Bronchial epithelial cell (primary cell): ENCODE measurements at regions not wholly inside any gene's neighbourhood (a gene's known extent, or its start where the extent isn't known, plus 50 kb on each side); places are given as distances from the start of the nearest gene placed in this dataset.

ENCODE experiments used
- DNase-seq: peaks from one replicate; pipeline ENCODE4 v3.0.0-alpha.2; 2010; ENCODE audit warnings: low read depth
- FAIRE-seq: peaks from 2 replicates; lab custom pipeline; 2011; peaks lifted over from hg19 to GRCh38; lab: Jason Lieb, UNC
- H3K27me3 ChIP-seq: 2 replicates; pipeline ENCODE4 v1.5.1; 2011; ENCODE audit warnings: low read length; ENCODE audit not compliant: control insufficient read depth, insufficient read depth
- H3K36me3 ChIP-seq: 2 replicates; pipeline ENCODE4 v1.5.1; 2011; ENCODE audit warnings: low read length; ENCODE audit not compliant: control insufficient read depth, insufficient read depth
- H3K4me3 ChIP-seq: 2 replicates; pipeline ENCODE4 v1.5.1; 2011; ENCODE audit warnings: mild to moderate bottlenecking, low read depth, low read length, control low read depth
- TF ChIP-seq, protein P1 (sequence below): IDR thresholded peaks from 2 replicates; pipeline ENCODE4 v1.5.1; 2011; ENCODE audit warnings: mild to moderate bottlenecking, moderate library complexity, low read length, control low read depth, inconsistent platforms; ENCODE audit not compliant: insufficient read depth, severe bottlenecking

DNA sequence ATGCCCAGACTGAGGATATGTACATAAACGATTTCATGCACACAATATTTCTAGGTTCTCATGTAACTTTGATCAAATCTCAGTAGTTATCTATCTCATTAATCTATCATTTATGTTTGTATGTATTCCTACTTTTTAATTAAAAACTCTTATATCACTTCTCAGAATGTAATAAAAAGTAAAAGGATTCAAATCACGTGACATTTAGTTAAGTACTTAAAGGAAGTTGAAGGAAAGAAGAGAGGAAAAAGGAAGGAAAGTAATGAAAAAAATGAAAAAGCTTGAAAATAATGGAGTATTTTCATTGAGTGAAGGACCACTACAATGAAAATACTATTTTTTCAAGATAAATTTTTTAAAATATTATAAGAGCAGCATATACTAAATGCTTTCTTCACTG lies 535.3 kb downstream of the PRDM9 start:
- TF ChIP-seq, protein P1, sequence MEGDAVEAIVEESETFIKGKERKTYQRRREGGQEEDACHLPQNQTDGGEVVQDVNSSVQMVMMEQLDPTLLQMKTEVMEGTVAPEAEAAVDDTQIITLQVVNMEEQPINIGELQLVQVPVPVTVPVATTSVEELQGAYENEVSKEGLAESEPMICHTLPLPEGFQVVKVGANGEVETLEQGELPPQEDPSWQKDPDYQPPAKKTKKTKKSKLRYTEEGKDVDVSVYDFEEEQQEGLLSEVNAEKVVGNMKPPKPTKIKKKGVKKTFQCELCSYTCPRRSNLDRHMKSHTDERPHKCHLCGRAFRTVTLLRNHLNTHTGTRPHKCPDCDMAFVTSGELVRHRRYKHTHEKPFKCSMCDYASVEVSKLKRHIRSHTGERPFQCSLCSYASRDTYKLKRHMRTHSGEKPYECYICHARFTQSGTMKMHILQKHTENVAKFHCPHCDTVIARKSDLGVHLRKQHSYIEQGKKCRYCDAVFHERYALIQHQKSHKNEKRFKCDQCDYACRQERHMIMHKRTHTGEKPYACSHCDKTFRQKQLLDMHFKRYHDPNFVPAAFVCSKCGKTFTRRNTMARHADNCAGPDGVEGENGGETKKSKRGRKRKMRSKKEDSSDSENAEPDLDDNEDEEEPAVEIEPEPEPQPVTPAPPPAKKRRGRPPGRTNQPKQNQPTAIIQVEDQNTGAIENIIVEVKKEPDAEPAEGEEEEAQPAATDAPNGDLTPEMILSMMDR = no peak
- H3K27me3 ChIP-seq = no peaks in the 10 kb centered on the region
- H3K4me3 ChIP-seq = no peak overlapping the region
- H3K36me3 ChIP-seq = no peaks in the 10 kb centered on the region
- no peak for FAIRE-seq
- no peak for DNase-seq

- no peaks in the 10 kb centered on the region for H3K27me3 ChIP-seq
- TF ChIP-seq, protein P1 = no peak
- FAIRE-seq (no peak), DNase-seq (no peak)
- no peaks in the 10 kb centered on the region for H3K36me3 ChIP-seq
- no peak overlapping the region for H3K4me3 ChIP-seq
Observed at GRCh38 chr5:24045046-24045445, 537.6 kb downstream of the PRDM9 start.

DNA sequence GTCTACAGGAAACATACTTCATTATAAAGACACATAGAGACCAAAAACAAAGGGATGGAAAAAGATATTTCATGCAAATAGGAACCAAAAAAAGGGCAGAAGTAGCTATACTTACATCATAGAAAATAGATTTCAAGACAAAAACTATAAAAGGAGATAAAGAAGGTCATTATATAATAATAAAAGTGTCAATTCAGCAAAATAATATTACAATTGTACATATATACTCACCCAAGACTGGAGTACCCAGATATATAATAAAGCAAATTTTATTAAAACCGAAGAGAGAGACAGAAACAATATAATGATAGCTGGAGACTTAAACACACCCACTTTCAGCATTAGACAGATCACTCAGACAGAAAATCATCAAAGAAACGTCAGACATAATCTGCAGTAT lies 546.3 kb downstream of the PRDM9 start:
- Histone ChIP-seq H3K36me3 (no peaks in the 10 kb centered on the region), H3K4me3 (no peak overlapping the region), H3K27me3 (no peaks in the 10 kb centered on the region)
- no peak for FAIRE-seq
- TF ChIP-seq, protein P1 = no peak
- DNase-seq = no peak

GRCh38 chr5:24059006-24059405 lies 551.6 kb downstream of the PRDM9 start:
- no peak for FAIRE-seq

DNA sequence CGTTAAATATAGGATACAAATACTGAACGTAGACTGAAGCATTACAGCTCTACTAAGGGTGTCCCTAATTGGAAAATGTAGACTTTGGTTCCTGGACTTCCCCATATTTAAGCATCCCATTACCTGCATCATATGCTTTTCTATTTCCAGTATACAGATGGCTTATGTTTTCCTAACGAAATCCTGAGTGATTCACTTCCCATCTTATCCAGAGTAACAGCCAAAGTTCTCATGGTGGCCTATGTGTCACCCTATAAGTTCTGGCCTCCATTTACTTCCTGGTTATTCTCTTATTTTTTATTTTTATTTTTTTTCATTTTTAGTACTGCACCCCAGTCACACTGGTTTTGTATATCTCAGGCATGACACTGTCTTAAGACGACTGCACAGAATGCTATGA lies 552.3 kb downstream of the PRDM9 start:
- Histone ChIP-seq H3K27me3 (no peaks in the 10 kb centered on the region), H3K36me3 (no peaks in the 10 kb centered on the region), H3K4me3 (no peak overlapping the region)
- TF ChIP-seq, protein P1 = no peak
- FAIRE-seq (no peak), DNase-seq (no peak)

More at GRCh38 chr5:24059006-24059405, 551.6 kb downstream of the PRDM9 start:
- Histone ChIP-seq H3K4me3 (no peak overlapping the region), H3K27me3 (no peaks in the 10 kb centered on the region), H3K36me3 (no peaks in the 10 kb centered on the region)
- TF ChIP-seq, protein P1 = no peak
- no peak for DNase-seq

DNA sequence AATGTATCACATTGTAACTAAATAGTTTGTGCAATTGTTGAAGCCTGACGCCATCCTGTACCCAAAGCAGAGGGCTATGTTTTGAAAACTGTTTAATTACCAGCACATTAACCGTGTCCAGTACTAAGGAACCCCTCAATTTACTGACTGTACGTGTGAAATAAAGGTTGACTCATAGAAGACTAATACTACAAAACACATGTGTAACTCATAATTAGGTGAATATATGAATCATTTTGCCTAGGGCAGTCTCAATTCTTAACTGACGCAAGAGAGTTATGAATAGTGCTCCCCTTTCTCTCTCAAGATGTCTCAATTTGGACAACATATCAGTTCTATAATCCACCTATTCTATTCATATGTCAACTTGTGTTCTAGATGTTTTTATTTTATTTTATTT lies 558.4 kb downstream of the PRDM9 start:
- peak; percentile 80 for DNase-seq
- Histone ChIP-seq H3K36me3 (no peaks in the 10 kb centered on the region), H3K27me3 (no peaks in the 10 kb centered on the region), H3K4me3 (no peak overlapping the region)
- no peak for FAIRE-seq
- TF ChIP-seq, protein P1 = no peak
